Epithelial cell of esophagus (primary cell): ENCODE measurements at regions not wholly inside any gene's neighbourhood (a gene's known extent, or its start where the extent isn't known, plus 50 kb on each side); places are given as distances from the start of the nearest gene placed in this dataset.
A peak's percentile ranks its signal among the peaks of the same experiment; 100 is the strongest.

Experiments used
- DNase-seq: peaks from one replicate; pipeline ENCODE4 v3.0.0; 2010; ENCODE audit warnings: low read depth
- H3K4me3 ChIP-seq: 2 replicates; pipeline ENCODE4 v1.5.1; 2011; ENCODE audit warnings: mild to moderate bottlenecking, low read length, control low read depth
- TF ChIP-seq, protein P1 (sequence below): IDR thresholded peaks from 2 replicates; pipeline ENCODE4 v1.5.1; 2011; ENCODE audit warnings: low read depth, mild to moderate bottlenecking, low read length, control low read depth, inconsistent platforms; ENCODE audit not compliant: insufficient read depth; ENCODE audit errors: missing control alignments

GRCh38 chr15:47194718-47195117, 522.6 kb upstream of the SEMA6D start:
- H3K4me3 ChIP-seq = no peak overlapping the region
- TF ChIP-seq, protein P1, sequence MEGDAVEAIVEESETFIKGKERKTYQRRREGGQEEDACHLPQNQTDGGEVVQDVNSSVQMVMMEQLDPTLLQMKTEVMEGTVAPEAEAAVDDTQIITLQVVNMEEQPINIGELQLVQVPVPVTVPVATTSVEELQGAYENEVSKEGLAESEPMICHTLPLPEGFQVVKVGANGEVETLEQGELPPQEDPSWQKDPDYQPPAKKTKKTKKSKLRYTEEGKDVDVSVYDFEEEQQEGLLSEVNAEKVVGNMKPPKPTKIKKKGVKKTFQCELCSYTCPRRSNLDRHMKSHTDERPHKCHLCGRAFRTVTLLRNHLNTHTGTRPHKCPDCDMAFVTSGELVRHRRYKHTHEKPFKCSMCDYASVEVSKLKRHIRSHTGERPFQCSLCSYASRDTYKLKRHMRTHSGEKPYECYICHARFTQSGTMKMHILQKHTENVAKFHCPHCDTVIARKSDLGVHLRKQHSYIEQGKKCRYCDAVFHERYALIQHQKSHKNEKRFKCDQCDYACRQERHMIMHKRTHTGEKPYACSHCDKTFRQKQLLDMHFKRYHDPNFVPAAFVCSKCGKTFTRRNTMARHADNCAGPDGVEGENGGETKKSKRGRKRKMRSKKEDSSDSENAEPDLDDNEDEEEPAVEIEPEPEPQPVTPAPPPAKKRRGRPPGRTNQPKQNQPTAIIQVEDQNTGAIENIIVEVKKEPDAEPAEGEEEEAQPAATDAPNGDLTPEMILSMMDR = peak; percentile 48
- peak; percentile 68 for DNase-seq

GRCh38 chr15:47196048-47196447, 521.3 kb upstream of the SEMA6D start:
- TF ChIP-seq, protein P1 = peak; percentile 92
- no peak overlapping the region for H3K4me3 ChIP-seq
- peak; percentile 90 for DNase-seq

DNA sequence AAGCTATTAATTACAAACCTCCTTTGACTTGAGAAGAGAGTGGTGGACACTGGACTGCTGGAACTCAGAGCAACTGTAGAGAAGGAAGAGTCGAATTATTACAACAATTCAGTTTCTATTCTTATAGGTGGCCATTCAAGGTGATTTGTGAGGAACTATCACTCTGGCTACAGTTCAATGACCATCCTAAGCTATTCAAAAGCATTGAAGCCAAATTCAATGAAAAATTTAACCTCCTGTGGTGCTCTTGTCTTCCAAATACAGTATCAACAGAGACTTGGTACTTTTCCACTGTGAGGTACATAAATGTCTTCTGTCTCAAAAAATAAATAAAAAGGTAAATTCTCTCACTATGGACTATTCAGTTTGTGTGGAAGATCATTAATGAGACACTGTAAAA, 513.3 kb upstream of the SEMA6D start:
- DNase-seq = no peak
- TF ChIP-seq, protein P1 = no peak
- no peak overlapping the region for H3K4me3 ChIP-seq

GRCh38 chr15:47206358-47206978, 510.8 kb upstream of the SEMA6D start:
- H3K4me3 ChIP-seq = no peak overlapping the region
- TF ChIP-seq, protein P1 = no peak
- no peak for DNase-seq

DNA sequence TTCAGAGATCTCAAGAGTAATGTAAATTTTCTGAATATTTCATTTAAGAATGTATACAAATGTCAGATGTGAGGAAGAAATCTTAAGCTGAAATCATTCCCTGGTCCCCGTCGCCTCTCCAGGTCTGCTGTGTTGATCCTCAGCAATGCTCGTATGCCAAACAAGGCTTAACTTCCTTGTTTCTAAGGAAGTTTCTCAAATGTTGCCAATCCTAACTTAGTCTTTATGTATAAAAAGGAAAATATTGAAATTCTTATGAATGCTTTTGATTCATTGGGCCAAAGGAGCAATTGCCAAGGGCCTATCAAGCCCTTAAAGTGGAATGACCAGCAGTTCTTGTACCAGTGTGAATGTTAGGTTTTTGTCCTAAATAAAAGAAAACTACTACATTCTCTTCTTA, 507.7 kb upstream of the SEMA6D start:
- DNase-seq = no peak
- no peak overlapping the region for H3K4me3 ChIP-seq
- TF ChIP-seq, protein P1 = no peak

- TF ChIP-seq, protein P1 = no peak
- no peak for DNase-seq
- H3K4me3 ChIP-seq = no peak overlapping the region
Measured at GRCh38 chr15:47212222-47213010, 504.9 kb upstream of the SEMA6D start.

DNA sequence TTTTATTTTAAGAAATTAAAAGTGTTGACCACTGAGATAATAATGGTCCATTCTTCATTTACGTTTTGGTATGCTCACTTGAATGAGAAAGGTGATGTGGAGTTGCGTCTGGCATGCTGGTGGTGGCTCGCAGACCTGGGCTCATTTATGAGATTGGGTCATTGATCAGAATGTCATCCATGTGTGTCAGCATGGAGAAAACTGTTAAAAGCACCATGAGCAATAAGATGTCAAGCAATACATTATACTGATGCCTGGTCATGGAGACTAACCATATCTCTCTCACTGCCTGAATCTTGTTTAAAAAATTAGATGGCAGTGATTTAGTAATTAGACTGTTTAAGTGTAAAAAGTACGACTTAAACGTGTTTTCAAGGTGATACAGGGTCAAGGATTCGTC, 503.4 kb upstream of the SEMA6D start:
- no peak for DNase-seq
- no peak overlapping the region for H3K4me3 ChIP-seq
- TF ChIP-seq, protein P1 = no peak
